ENCODE measurements at regions not wholly inside any gene's neighbourhood (a gene's known extent, or its start where the extent isn't known, plus 50 kb on each side); places are given as distances from the start of the nearest gene placed in this dataset.

GRCh38 chr5:109986726-109987125 lies 297.0 kb downstream of the MAN2A1 start:
- no peak for DNase-seq
- intact Hi-C loops (cut with DNase I; ENCODE audit: low total_unique reads): no loop called here
- 66 to 67% methylated on average over 2 of the region's 2 CpGs for whole genome bisulfite sequencing, 2 donors
- Histone ChIP-seq H3K9me3 (no peaks in the 10 kb centered on the region), H3K4me1 (no peaks in the 10 kb centered on the region), H3K27me3 (no peaks in the 10 kb centered on the region), H3K36me3 (ENCODE audit: low read depth, missing control alignments) (no peaks in the 10 kb centered on the region), H3K4me3 (no peak overlapping the region), H3K27ac (no peak overlapping the region)
- no peak for TF ChIP-seq POLR2A (IDR thresholded peaks at IDR 0.05)
- TF ChIP-seq, protein P1, sequence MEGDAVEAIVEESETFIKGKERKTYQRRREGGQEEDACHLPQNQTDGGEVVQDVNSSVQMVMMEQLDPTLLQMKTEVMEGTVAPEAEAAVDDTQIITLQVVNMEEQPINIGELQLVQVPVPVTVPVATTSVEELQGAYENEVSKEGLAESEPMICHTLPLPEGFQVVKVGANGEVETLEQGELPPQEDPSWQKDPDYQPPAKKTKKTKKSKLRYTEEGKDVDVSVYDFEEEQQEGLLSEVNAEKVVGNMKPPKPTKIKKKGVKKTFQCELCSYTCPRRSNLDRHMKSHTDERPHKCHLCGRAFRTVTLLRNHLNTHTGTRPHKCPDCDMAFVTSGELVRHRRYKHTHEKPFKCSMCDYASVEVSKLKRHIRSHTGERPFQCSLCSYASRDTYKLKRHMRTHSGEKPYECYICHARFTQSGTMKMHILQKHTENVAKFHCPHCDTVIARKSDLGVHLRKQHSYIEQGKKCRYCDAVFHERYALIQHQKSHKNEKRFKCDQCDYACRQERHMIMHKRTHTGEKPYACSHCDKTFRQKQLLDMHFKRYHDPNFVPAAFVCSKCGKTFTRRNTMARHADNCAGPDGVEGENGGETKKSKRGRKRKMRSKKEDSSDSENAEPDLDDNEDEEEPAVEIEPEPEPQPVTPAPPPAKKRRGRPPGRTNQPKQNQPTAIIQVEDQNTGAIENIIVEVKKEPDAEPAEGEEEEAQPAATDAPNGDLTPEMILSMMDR (IDR thresholded peaks at IDR 0.05): no peak

DNA sequence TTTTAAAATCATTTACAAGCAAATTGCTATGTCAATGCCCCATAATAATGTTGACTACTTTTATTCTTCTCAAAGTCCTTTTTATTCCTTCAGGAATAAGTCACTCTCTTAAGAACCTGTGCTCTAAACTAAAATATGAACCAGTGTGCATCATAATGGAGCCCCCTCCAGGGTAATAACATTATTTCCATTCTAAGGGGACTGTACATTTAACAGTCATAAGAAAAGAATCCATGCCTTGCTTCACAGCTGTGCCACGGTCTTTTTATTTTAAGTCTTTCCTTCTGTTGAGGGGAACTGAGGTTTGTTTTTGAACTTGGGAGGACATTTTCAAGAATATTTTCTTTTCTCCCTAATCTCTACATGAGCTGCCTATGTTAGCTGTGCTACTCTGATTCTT lies 297.6 kb downstream of the MAN2A1 start:
- H3K9me3 ChIP-seq: no peaks in the 10 kb centered on the region
- no peaks in the 10 kb centered on the region for H3K36me3 ChIP-seq (ENCODE audit: low read depth, missing control alignments)
- no peak for TF ChIP-seq POLR2A (IDR thresholded peaks at IDR 0.05)
- TF ChIP-seq, protein P1 (IDR thresholded peaks at IDR 0.05): no peak
- no peaks in the 10 kb centered on the region for H3K27me3 ChIP-seq
- no peak overlapping the region for H3K27ac ChIP-seq
- intact Hi-C loops (cut with DNase I; ENCODE audit: low total_unique reads): no loop called here
- no peak overlapping the region for H3K4me3 ChIP-seq
- DNase-seq: no peak
- 0% methylated on average over 1 of the region's 1 CpG for WGBS, 2 donors
- H3K4me1 ChIP-seq: no peaks in the 10 kb centered on the region

DNA sequence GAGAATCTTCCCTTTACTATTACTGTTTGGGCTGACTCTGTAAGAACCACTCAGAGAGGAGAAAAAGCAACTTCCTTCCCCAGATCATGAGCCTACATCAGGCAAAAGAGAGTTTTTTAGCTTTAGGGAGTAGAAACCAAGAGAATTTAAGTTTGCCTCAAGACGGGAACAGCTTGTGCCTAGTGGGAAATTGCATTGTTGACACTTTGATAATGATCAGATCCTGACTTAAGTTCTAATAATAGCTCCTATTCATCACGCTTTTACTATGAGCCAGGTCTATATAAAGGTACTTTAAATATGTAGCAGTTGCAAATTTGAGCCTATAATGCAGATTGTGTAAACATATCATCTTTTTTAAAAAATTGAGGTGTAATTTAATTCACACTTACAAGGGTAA lies 298.2 kb downstream of the MAN2A1 start:
- TF ChIP-seq, protein P1 (IDR thresholded peaks at IDR 0.05): no peak
- no peak for TF ChIP-seq POLR2A (IDR thresholded peaks at IDR 0.05)
- Histone ChIP-seq H3K36me3 (ENCODE audit: low read depth, missing control alignments) (no peaks in the 10 kb centered on the region), H3K4me1 (no peaks in the 10 kb centered on the region), H3K27ac (no peak overlapping the region), H3K4me3 (no peak overlapping the region), H3K9me3 (no peaks in the 10 kb centered on the region), H3K27me3 (no peaks in the 10 kb centered on the region)
- intact Hi-C loops (cut with DNase I; ENCODE audit: low total_unique reads): no loop called here
- 34 to 36% methylated on average over 2 of the region's 2 CpGs for WGBS, 2 donors
- DNase-seq: no peak

GRCh38 chr5:109989161-109989560 lies 299.4 kb downstream of the MAN2A1 start:
- DNase-seq: no peak
- Histone ChIP-seq H3K4me3 (no peak overlapping the region), H3K27me3 (no peaks in the 10 kb centered on the region), H3K4me1 (no peaks in the 10 kb centered on the region), H3K27ac (no peak overlapping the region), H3K9me3 (no peaks in the 10 kb centered on the region), H3K36me3 (ENCODE audit: low read depth, missing control alignments) (no peaks in the 10 kb centered on the region)
- no peak for TF ChIP-seq POLR2A (IDR thresholded peaks at IDR 0.05)
- TF ChIP-seq, protein P1 (IDR thresholded peaks at IDR 0.05): no peak
- intact Hi-C loops (cut with DNase I; ENCODE audit: low total_unique reads): no loop called here
- WGBS, 2 donors: 85 to 95% methylated on average over 7 of the region's 7 CpGs

DNA sequence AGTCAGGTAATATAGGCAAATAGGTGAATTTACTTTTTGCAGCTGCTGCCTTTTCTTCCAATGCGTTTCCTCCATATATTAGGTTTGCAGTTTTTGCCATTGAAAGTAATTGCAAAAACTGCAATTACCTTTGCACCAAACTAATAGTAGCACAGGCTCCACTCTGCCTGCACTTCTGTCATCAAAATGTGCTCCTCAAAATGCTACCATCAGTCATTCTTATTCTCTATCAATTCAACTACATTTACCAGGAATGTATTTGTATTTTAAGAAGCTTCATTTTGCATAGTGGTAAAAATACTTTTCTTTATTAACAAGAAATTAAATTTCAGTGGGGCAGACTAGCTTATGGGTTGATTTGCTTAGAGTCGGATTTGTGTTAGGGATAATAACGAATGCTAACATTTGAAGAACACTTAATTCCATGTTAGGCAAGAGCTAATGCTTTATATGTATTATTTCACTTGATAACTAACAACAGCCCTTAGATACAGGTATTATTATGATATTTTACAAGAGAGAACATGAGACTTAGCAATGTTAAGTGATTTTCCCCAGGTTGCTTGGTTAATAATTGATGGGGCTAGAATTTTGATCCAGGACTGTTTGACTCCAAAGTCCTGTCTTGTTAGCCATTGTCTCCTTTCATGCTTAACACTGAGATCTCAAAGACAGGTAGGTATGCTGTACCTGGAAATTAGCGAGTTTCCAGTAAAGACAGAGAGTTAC lies 300.4 kb downstream of the MAN2A1 start:
- no peak for DNase-seq
- no peaks in the 10 kb centered on the region for H3K27me3 ChIP-seq
- no peaks in the 10 kb centered on the region for H3K9me3 ChIP-seq
- intact Hi-C loops (cut with DNase I; ENCODE audit: low total_unique reads): no loop called here
- H3K4me3 ChIP-seq: no peak overlapping the region
- H3K4me1 ChIP-seq: no peaks in the 10 kb centered on the region
- whole genome bisulfite sequencing, 2 donors: 93 to 94% methylated on average over 4 of the region's 4 CpGs
- TF ChIP-seq, protein P1 (IDR thresholded peaks at IDR 0.05): no peak
- H3K27ac ChIP-seq: no peak overlapping the region
- H3K36me3 ChIP-seq (ENCODE audit: low read depth, missing control alignments): no peaks in the 10 kb centered on the region

Measured in testis (tissue), 2 donors.